SK-MEL-5 (cell line): ENCODE measurements at regions not wholly inside any gene's neighbourhood (a gene's known extent, or its start where the extent isn't known, plus 50 kb on each side); places are given as distances from the start of the nearest gene placed in this dataset.

Experiments used
- DNase-seq: peaks from one replicate; pipeline ENCODE4 v3.0.0-alpha.2; 2016; ENCODE audit warnings: low read depth, low spot score
- in situ Hi-C: cut with HindIII; loops from 2 replicates; pipeline ENCODE4 v1.10.0; 2016; ENCODE audit warnings: low sequenced_read_pairs, high pct_unique_total_duplicates, low pct_unique_long_range_greater_than_20kb

- in situ Hi-C loops = no loop called here
- DNase-seq = no peak
These were observed 50.5 kb upstream of the GUCY1A1 start for GRCh38 chr4:155616117-155616516.

- DNase-seq = no peak
- in situ Hi-C loops = no loop called here
These were observed 51.4 kb upstream of the GUCY1A1 start for GRCh38 chr4:155615081-155615887.

GRCh38 chr4:155614111-155614762 lies 52.4 kb upstream of the GUCY1A1 start:
- in situ Hi-C loops = no loop called here
- DNase-seq = no peak

GRCh38 chr4:155612074-155612473 lies 54.6 kb upstream of the GUCY1A1 start:
- in situ Hi-C loops = no loop called here

GRCh38 chr4:155611501-155611900 lies 55.1 kb upstream of the GUCY1A1 start:
- in situ Hi-C loops = no loop called here
- no peak for DNase-seq

More at GRCh38 chr4:155612074-155612473, 54.6 kb upstream of the GUCY1A1 start:
- no peak for DNase-seq

- no peak for DNase-seq
- in situ Hi-C loops = no loop called here
These were observed 56.5 kb upstream of the GUCY1A1 start for GRCh38 chr4:155610143-155610542.

- no peak for DNase-seq
- in situ Hi-C loops = no loop called here
These were observed 57.1 kb upstream of the GUCY1A1 start for GRCh38 chr4:155609455-155610059.

GRCh38 chr4:155608225-155608885 lies 58.3 kb upstream of the GUCY1A1 start:
- no peak for DNase-seq
- in situ Hi-C loops = no loop called here

- in situ Hi-C loops = no loop called here
These were observed 59.2 kb upstream of the GUCY1A1 start for GRCh38 chr4:155607481-155607880.

GRCh38 chr4:155604718-155605626 lies 61.7 kb upstream of the GUCY1A1 start:
- no peak for DNase-seq

More at GRCh38 chr4:155607481-155607880, 59.2 kb upstream of the GUCY1A1 start:
- no peak for DNase-seq

GRCh38 chr4:155603360-155603891 lies 63.2 kb upstream of the GUCY1A1 start:
- no peak for DNase-seq
- in situ Hi-C loops = no loop called here

More at GRCh38 chr4:155604718-155605626, 61.7 kb upstream of the GUCY1A1 start:
- in situ Hi-C loops = no loop called here

- in situ Hi-C loops = no loop called here
These were observed 64.1 kb upstream of the GUCY1A1 start for GRCh38 chr4:155602351-155603140.

GRCh38 chr4:155600244-155600643 lies 66.4 kb upstream of the GUCY1A1 start:
- no peak for DNase-seq
- in situ Hi-C loops = no loop called here

More at GRCh38 chr4:155602351-155603140, 64.1 kb upstream of the GUCY1A1 start:
- DNase-seq = no peak

- in situ Hi-C loops = no loop called here
- no peak for DNase-seq
These were observed 67.1 kb upstream of the GUCY1A1 start for GRCh38 chr4:155599596-155599995.

GRCh38 chr4:155599085-155599484 lies 67.6 kb upstream of the GUCY1A1 start:
- no peak for DNase-seq
- in situ Hi-C loops = no loop called here

GRCh38 chr4:155597933-155598451 lies 68.7 kb upstream of the GUCY1A1 start:
- in situ Hi-C loops = no loop called here
- DNase-seq = no peak
